Activated CD4-positive, alpha-beta T cell treated with anti-CD3 and anti-CD28 coated beads, Interleukin-2, amount 10 ng/mL, durations not matched to agents 24 days and 14 days (primary cell): ENCODE measurements at regions not wholly inside any gene's neighbourhood (a gene's known extent, or its start where the extent isn't known, plus 50 kb on each side); places are given as distances from the start of the nearest gene placed in this dataset.
"Not testable (repeated sequence)": the region's sequence is repeated elsewhere in the genome, so short reads cannot be mapped to it uniquely, and the experiment has no call there.

ENCODE experiments used
- DNase-seq: peaks from one replicate; pipeline ENCODE4 v3.0.0; 2022
- H3K27ac Mint-ChIP-seq: one replicate; pipeline ENCODE4 v1.8.0; 2022; ENCODE audit warnings: mild to moderate bottlenecking, mixed read lengths
- H3K27me3 Mint-ChIP-seq: one replicate; pipeline ENCODE4 v1.8.0; 2022; ENCODE audit warnings: mixed read lengths
- H3K36me3 Mint-ChIP-seq: one replicate; pipeline ENCODE4 v1.8.0; 2022; ENCODE audit warnings: low read depth, mild to moderate bottlenecking, mixed read lengths
- H3K4me1 Mint-ChIP-seq: one replicate; pipeline ENCODE4 v1.8.0; 2021; ENCODE audit warnings: mixed read lengths
- H3K4me3 Mint-ChIP-seq: one replicate; pipeline ENCODE4 v1.8.0; 2022; ENCODE audit warnings: mild to moderate bottlenecking, moderate library complexity, mixed read lengths
- H3K9me3 Mint-ChIP-seq: one replicate; pipeline ENCODE4 v1.8.0; 2021; ENCODE audit warnings: mixed read lengths
- intact Hi-C: fragments of 100-400 bp; cut with micrococcal nuclease; formaldehyde crosslinking; loops from one replicate; pipeline ENCODE4 v1.15.1; 2023

DNA sequence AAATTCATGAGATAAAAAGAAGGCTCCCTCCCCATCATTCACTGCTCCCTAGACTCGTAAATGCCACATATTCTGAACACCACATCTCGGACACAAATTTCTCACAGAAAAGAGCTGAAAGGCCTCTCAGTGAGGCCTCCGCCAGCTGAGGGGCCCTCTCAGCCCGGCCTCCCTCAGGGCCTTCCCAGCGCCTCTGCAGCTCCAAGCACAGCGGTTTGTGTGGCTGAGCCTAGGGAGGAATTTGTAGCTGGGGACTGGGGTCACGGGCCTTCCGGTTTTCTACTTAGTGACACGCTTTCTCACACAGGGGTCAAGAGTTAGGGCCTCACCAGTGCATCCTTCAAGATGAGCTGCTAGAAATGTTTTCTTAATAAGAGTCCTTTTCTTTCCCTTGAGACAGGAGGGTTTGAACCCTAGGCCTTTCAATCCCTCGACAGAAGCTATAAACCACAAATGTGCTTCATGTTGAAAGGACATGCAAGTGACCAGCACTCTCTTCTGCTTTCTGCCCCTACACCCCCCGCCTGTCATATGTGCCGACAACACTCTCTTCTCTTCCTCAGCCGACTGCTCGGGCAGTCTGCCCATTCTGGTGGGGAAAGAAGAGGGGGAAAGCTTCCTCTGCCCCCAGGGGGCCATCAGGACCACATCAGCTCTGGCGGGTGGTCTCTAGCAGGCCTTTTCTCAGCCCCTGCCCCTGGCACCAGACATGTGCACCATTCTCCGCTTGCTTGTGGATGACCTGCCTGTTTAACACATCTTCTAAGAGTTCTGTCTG, 104.9 kb downstream of the CHIC2 start:
- Mint-ChIP-seq H3K4me3 (no peak overlapping the region), H3K36me3 (no peaks in the 10 kb centered on the region), H3K4me1 (no peaks in the 10 kb centered on the region), H3K27ac (no peak overlapping the region), H3K9me3 (no peaks in the 10 kb centered on the region), H3K27me3 (no peaks in the 10 kb centered on the region)
- DNase-seq: peak; percentile 47
- intact Hi-C loops: no loop called here

DNA sequence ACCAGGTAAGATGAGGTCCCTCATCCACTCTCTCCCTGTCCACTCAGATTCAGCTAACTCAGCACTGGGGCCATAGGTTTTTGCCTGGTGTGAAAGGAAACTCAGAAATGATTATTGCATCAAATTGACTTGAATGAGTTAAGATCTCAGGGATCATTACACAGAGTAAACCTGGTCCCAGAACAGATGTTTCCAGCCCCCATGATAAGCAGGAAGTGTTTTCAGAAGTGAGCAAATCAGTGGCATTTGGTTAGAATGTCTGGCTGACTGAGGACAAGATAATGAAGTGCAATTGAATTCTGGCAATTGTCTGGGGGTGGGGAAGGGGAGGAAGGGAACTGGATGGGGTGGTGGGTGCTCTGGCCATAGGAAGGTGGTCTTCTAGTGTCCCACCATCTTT, 108.0 kb downstream of the CHIC2 start:
- intact Hi-C loops: no loop called here
- Mint-ChIP-seq H3K4me1 (no peaks in the 10 kb centered on the region), H3K36me3 (no peaks in the 10 kb centered on the region), H3K27ac (no peak overlapping the region), H3K27me3 (no peaks in the 10 kb centered on the region), H3K9me3 (no peaks in the 10 kb centered on the region), H3K4me3 (no peak overlapping the region)
- DNase-seq: no peak

DNA sequence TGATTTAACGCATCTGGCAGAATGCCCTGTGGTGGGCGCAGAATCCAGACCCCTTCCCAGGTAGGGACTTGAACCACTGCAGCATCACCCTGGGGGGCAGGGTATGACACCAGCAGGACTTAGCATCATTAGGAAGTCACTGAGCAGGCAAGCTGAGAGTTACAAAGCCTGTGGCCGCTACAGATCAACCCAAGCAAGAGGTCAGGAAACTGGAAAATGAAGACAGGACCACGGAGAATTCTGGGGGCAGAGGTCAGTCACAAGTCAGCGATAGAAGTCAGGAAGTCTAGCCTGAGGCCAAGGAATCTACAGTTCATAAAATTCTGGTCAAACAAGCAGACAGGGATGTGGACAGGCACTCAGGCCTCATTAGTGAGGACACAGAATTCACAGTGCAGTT, 108.4 kb downstream of the CHIC2 start:
- DNase-seq: no peak
- Mint-ChIP-seq H3K27ac (no peak overlapping the region), H3K4me1 (no peaks in the 10 kb centered on the region), H3K9me3 (no peaks in the 10 kb centered on the region), H3K4me3 (no peak overlapping the region), H3K27me3 (no peaks in the 10 kb centered on the region), H3K36me3 (no peaks in the 10 kb centered on the region)
- intact Hi-C loops: no loop called here

DNA sequence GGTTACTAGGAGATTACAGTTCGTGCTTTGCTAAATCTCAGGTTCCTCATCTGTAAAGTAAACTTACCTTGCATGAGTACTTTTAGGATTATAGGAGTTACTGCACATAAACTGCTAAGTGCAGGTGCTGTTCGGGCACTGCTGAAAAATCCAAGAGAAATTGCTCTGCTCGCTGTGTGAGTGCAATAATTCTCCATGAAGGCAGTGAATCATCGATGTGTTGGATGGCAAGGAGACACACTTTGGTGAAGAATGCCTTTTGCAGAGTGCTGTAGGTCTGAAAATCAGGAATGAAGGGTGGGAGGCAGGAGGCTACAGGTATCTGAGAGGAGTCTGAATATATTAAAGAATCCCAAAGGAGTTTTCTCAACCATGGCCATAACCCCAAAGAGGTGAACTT, 113.0 kb downstream of the CHIC2 start:
- no peak for DNase-seq
- no peak overlapping the region for H3K4me3 Mint-ChIP-seq
- H3K4me1 Mint-ChIP-seq: no peaks in the 10 kb centered on the region
- no peaks in the 10 kb centered on the region for H3K9me3 Mint-ChIP-seq
- peaks cover 5% of the 10 kb centered on the region for H3K27me3 Mint-ChIP-seq
- no peaks in the 10 kb centered on the region for H3K36me3 Mint-ChIP-seq
- H3K27ac Mint-ChIP-seq: no peak overlapping the region
- intact Hi-C loops: no loop called here

DNA sequence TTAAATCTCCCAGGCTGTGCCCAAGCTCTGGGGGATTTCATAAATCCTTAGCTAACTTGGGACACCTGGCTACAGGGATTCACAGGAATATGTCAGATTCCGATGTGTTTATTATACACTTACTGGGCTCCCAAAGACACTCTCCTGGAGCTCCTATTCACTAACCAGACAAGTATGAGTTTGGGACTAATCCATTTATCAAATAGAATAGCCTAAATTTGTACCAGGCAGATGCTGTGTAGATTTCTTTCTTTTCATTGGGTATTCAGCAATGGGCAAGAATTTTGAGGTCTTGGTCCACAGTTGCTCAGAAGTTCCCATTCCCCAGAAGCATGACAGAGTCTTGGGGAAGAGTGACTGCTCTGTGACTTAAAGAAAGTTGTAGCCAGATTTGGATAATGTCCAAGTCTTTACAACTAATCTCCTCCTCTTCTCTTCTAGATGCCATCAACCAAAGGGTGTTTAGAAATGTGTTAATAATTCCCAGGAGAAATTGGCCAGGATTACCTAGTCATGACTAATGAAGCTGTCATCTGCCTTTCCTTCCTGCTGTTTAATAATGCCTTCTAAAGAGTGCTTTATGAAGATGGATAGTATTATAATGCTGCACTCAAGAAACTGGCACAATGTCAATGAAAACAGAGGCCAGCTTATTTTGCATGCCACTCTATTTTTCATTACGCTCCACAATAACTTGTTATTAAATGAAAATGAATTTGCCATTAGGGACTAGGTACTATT, 120.9 kb downstream of the CHIC2 start:
- intact Hi-C loops: no loop called here
- H3K36me3 Mint-ChIP-seq: no peaks in the 10 kb centered on the region
- H3K27me3 Mint-ChIP-seq: peaks cover 4% of the 10 kb centered on the region
- DNase-seq: no peak
- H3K27ac Mint-ChIP-seq: no peak overlapping the region
- no peak overlapping the region for H3K4me3 Mint-ChIP-seq
- peaks cover 4% of the 10 kb centered on the region for H3K9me3 Mint-ChIP-seq
- no peaks in the 10 kb centered on the region for H3K4me1 Mint-ChIP-seq

DNA sequence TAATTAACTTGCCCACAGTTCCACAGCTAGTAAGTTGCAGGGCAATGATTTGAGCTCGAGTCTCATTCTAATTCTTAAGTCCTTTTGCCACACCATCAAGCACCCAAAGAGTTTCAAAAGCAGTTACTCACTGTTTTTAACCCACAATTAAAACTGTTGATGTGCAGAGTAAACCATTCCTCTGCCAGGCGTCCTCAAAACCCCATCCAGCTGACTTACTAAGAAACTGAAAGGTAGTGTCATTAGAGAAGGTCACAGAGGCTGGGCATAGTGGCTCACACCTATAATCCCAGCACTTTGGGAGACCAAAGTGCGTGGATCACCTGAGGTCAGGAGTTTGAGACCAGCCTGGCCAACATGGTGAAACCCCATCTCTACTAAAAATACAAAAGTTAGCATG, 121.7 kb downstream of the CHIC2 start:
- H3K4me3 Mint-ChIP-seq: no peak overlapping the region
- H3K9me3 Mint-ChIP-seq: peaks cover 4% of the 10 kb centered on the region
- no peaks in the 10 kb centered on the region for H3K4me1 Mint-ChIP-seq
- intact Hi-C loops: no loop called here
- DNase-seq: no peak
- H3K27ac Mint-ChIP-seq: no peak overlapping the region
- H3K36me3 Mint-ChIP-seq: no peaks in the 10 kb centered on the region
- peaks cover 2% of the 10 kb centered on the region for H3K27me3 Mint-ChIP-seq

DNA sequence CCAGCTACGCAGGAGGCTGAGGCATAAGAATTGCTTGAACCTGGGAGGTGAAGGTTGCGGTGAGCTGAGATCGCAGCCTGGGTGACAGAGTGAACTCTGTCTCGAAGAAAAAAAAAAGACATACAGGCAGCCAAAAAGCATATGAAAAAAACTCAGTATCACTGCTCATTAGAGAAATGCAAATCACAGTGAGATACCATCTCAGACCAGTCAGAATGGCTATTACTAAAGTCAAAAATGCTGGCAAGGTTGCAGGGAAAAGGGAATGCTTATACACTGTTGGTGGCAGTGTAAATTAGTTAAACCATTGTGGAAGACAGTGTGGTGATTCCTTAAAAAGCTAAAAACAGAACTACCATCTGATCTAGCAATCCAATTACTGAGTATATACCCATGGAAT, 123.1 kb downstream of the CHIC2 start:
- Mint-ChIP-seq H3K36me3 (no peaks in the 10 kb centered on the region), H3K9me3 (peaks cover 4% of the 10 kb centered on the region), H3K4me1 (no peaks in the 10 kb centered on the region), H3K4me3 (no peak overlapping the region), H3K27ac (no peak overlapping the region), H3K27me3 (peaks cover 2% of the 10 kb centered on the region)
- intact Hi-C loops: no loop called here
- no peak for DNase-seq

DNA sequence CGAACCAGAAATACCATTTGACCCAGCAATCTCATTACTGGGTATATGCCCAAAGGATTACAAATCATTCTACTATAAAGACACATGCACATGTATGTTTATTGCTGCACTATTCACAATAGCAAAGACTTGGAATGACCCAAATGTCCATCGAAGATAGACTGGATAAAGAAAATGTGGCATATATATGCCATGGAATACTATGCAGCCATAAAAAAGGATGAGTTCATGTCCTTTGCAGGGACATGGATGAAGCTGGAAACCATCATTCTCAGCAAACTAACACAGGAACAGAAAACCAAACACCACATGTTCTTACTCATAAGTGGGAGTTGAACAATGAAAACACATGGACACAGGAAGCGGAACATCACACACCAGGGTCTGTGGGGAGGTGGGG, 124.5 kb downstream of the CHIC2 start:
- DNase-seq, H3K36me3 Mint-ChIP-seq, H3K27me3 Mint-ChIP-seq, intact Hi-C loops, H3K4me1 Mint-ChIP-seq, H3K4me3 Mint-ChIP-seq, H3K9me3 Mint-ChIP-seq, H3K27ac Mint-ChIP-seq: not testable (repeated sequence)

DNA sequence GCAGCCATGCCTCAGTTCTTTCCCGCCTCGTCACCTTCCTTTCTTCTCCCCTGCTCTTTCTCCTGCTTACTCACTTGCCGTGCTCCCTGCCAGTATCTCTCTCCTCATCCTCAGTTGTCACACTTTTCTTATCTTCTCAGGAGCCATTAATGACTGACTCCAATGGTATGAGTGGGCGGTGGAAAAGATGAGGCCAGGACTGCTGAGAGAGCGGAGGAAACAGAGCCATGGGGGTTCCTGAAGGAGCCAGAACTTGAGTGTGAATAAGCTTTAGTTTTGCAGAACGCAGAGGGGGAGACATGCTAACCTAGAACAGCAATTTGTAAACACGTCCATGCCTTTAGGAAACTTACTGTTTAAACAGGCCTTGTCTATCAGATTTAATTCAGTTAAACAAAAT, 126.5 kb downstream of the CHIC2 start:
- H3K27ac Mint-ChIP-seq: no peak overlapping the region

DNA sequence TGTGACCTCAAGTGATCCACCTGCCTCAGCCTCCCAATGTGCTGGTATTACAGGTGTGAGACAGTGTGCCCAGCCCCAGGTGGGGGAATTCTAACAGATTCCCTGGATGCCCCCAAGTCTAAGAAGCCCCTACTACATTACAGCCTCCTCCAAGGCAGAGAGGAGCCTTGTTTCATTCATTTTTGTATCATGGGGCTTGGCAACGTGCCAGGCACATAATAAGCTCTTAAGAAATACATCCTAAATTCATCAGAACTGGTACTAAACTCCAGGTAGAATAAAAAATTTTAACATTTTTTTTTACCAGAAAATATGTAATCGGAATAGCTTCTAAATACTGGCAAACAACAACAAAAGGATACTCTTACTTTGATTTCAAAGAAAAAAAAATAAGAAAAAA, 127.1 kb downstream of the CHIC2 start:
- no peak for DNase-seq
- Mint-ChIP-seq H3K36me3 (no peaks in the 10 kb centered on the region), H3K4me1 (no peaks in the 10 kb centered on the region), H3K27ac (no peak overlapping the region), H3K9me3 (peaks cover 8% of the 10 kb centered on the region), H3K4me3 (no peak overlapping the region), H3K27me3 (peaks cover 5% of the 10 kb centered on the region)
- intact Hi-C loops: no loop called here

More for the DNA sequence above, 126.5 kb downstream of the CHIC2 start:
- H3K4me3 Mint-ChIP-seq: no peak overlapping the region
- H3K4me1 Mint-ChIP-seq: no peaks in the 10 kb centered on the region
- intact Hi-C loops: no loop called here
- no peaks in the 10 kb centered on the region for H3K36me3 Mint-ChIP-seq
- peaks cover 8% of the 10 kb centered on the region for H3K9me3 Mint-ChIP-seq
- H3K27me3 Mint-ChIP-seq: peaks cover 5% of the 10 kb centered on the region
- DNase-seq: no peak

DNA sequence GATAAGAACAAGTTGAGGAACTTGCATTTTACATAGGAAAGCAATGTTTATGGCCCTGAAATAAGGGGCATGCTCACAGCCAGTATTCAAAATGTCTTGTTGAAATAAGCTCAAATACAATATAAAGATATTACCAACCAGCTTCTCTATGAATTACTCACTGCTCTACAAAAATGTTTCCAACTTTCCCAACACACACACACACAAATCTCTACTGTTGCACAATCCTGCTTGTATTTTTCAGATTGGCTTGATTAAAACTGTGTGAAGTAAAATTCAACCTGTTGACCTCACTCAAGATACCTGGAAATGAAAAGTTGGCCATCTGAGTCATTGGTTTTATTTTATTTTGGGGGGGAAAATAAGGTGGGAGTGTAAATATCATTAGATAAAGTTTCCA, 128.6 kb downstream of the CHIC2 start:
- no peak for DNase-seq
- Mint-ChIP-seq H3K27me3 (peaks cover 9% of the 10 kb centered on the region), H3K27ac (no peak overlapping the region), H3K4me1 (no peaks in the 10 kb centered on the region), H3K9me3 (peaks cover 8% of the 10 kb centered on the region), H3K4me3 (no peak overlapping the region), H3K36me3 (no peaks in the 10 kb centered on the region)
- intact Hi-C loops: no loop called here

DNA sequence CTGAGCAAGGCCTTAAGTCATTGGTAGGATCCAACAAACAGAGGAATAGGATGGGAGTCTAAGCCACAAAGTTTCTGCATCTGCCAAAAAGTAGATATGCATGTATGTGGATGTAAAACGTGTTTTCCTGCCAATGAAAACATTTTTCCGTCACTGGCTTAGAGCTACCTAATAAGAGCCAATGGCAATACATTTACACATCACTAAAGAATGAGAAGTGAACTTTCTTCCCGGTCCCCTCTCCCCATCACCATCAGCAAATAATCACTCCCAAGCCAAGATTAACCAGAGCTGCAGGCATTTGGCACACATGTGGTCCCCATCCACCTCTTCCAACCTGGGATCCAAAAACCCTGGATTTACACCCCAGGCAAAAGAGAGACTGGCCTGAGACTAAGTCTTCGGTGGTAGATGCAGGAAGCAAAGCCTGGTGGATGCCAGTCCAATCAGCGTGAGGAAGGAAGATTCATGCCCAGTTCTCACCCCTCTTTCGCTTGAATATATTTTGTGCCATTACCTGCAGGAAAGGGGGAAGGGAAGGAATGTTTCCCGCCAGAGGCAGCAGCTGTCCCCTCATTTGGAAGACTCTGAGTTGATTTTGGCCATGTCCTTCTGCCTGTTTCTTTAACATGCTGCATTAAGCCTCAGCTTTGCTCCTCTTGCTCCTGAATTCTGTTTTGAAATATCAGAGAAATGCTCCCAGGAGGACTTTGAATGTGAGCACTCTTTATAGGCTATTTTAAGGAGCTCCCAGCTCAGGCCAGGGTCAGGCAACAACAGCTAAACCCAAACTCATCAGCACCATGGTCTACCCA, 131.4 kb downstream of the CHIC2 start:
- no peak for DNase-seq
- H3K9me3 Mint-ChIP-seq: peaks cover 5% of the 10 kb centered on the region
- no peak overlapping the region for H3K27ac Mint-ChIP-seq
- H3K27me3 Mint-ChIP-seq: peaks cover 9% of the 10 kb centered on the region
- intact Hi-C loops: loop anchor here (5.0 kb wide), 1 partner anchor 164 kb away; no protein-coding TSS in a partner anchor
- no peak overlapping the region for H3K4me3 Mint-ChIP-seq
- no peaks in the 10 kb centered on the region for H3K36me3 Mint-ChIP-seq
- H3K4me1 Mint-ChIP-seq: no peaks in the 10 kb centered on the region

DNA sequence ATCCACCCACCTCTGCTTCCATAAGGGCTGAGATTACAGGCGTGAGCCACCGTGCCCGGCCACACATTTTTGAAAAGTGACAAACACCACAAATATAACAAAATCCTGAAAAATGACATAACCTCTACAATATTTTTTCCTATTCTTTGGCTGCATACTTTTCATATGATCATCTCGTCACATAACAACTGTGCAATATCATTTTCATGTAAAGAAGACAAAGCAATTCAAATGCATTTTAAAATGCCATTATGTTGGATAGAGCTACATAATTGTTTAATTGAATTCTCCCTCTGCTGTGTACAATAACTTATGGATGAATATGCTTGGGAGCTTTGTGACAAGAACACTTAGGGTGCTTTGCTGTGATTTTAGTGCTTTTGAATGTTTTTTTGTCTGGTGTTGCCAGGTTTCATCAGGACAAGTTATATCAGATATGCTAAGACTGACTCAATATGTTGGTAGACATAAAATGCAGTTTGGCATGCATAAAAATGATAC, 132.9 kb downstream of the CHIC2 start:
- Mint-ChIP-seq H3K36me3 (no peaks in the 10 kb centered on the region), H3K27ac (no peak overlapping the region), H3K4me1 (no peaks in the 10 kb centered on the region), H3K27me3 (peaks cover 7% of the 10 kb centered on the region), H3K9me3 (peaks cover 5% of the 10 kb centered on the region), H3K4me3 (no peak overlapping the region)
- no peak for DNase-seq
- intact Hi-C loops: loop anchor here (5.0 kb wide), 1 partner anchor 166 kb away; no protein-coding TSS in a partner anchor
